Posterior vena cava (tissue), 2 donors: ENCODE measurements at regions not wholly inside any gene's neighbourhood (a gene's known extent, or its start where the extent isn't known, plus 50 kb on each side); places are given as distances from the start of the nearest gene placed in this dataset.

ENCODE experiments used
- DNase-seq: peaks from one replicate; pipeline ENCODE4 v3.0.0-alpha.2; 2020; ENCODE audit warnings: low spot score
- intact Hi-C, 2 donors: fragments of 100-400 bp; cut with DNase I; formaldehyde crosslinking; loops; one replicate each; pipeline versions ENCODE4 v1.14.1 to v1.14.2; 2022 to 2023
- donor health status: DM: yes; HTN: yes; CAD: no.
- donor health status: DM: yes; HTN: yes; CAD: no.

DNA sequence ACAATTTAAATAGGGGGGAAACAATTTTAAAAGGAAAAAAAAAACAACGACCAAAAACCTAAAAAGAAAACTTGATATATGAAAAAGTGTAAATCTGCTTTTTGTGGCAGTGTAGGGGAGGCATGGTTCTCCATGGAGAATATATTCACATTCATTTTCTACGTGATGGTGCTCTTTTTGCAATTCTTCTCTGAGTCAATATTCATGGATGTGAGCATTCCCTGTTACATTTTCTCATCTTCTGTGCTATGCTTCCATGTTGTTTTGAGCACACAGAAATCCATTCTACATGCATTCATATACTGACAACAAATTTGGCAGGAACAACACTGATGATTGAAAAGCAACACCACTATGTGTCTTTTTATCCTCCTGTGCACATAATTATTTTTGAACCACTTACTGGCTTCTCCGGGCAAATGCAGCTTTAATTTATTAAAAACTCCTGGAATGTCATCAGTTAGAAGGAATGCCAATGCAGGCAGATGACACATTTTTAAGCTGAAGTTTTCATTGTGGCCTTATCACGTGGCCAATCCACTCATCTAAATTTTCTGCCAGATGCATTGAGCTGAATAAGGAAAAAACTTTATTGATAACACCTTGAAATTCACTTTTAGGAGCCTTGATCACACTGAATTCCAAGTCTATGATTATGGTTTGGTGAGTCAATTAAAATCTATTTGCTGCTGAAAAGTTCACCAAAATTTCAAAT lies 590.6 kb downstream of the NUF2 start:
- intact Hi-C loops, result no loop called here
- DNase-seq, result no peak

GRCh38 chr1:163914785-163915413 lies 593.1 kb downstream of the NUF2 start:
- intact Hi-C loops, result no loop called here
- no peak for DNase-seq

- no peak for DNase-seq
- intact Hi-C loops, result no loop called here
These were observed 601.0 kb downstream of the NUF2 start for GRCh38 chr1:163922743-163923201.

- intact Hi-C loops, result no loop called here
These were observed 602.3 kb downstream of the NUF2 start for GRCh38 chr1:163924041-163924440.

DNA sequence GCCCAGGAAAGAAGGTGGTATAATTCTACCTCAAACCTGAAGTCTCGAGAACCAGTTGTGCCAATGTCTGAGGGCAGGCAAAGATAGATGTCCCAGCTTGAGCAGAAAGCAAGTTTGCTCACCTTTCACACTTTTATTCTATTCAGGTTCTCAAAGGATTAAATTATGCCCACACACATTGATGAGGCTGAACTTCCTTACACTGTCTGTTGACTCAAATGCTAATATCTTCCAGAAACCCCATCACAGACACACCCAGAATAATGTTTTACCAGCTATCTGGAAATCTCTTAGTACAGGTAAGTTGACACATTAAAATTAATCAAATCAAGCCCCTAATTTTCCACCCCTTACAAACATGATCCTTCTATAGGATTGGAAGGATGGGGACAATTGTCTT lies 605.7 kb downstream of the NUF2 start:
- intact Hi-C loops, result no loop called here
- no peak for DNase-seq

More at GRCh38 chr1:163924041-163924440, 602.3 kb downstream of the NUF2 start:
- DNase-seq, result no peak

- intact Hi-C loops, result no loop called here
- DNase-seq, result no peak
These were observed 606.3 kb downstream of the NUF2 start for GRCh38 chr1:163928069-163928468.

GRCh38 chr1:163928651-163929050 lies 606.9 kb downstream of the NUF2 start:
- intact Hi-C loops, result no loop called here
- DNase-seq, result no peak

GRCh38 chr1:163932901-163933300 lies 611.1 kb downstream of the NUF2 start:
- intact Hi-C loops, result no loop called here
- no peak for DNase-seq

DNA sequence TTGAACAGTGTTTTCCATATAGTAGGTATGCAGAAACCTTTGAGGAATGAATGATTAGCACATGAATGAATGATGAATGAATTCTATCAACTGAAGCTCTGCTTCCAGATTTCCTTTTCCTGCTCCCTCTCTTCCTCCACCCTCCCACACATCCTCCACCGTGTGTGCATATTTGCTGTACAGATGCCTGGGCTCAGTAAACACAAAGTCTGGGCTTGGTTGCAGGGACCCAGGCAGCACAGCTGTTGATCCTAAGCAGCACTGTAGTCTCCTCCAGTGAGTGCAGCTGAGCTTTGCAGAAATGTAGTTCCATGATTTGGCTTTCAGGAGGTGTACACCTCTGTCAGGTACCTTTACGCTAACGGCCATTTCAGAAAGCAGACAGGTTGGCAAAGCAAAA lies 611.7 kb downstream of the NUF2 start:
- intact Hi-C loops, result no loop called here
- no peak for DNase-seq

DNA sequence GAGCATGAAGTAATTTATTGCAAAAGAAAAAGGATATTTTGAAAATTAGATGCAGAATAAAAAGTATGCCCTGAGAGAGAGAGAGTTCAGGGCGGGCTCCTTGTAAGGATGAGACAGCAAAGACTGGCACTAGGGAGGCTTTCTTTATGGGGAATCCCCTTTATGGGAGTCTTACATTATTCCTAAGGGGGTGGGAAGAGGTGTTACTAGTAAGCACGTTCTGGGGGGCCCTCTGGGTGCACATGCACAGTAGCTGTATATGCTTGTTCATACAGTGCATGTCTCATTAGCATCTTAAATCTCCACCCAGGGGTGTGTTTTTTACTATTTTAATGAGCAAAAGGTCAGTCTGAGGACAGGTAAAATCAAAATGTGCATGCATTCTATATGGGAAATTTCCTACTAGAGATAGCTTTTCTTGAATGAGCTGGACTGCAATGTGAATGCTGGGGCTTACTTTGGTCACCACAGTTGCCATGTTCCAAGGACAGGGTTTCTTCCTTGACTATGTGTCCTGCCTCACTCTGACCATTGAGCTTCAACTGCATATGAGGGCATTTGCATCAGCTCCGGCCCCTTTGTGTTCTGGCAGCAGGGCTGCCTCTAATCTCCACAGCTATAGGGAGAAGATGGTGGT lies 614.1 kb downstream of the NUF2 start:
- intact Hi-C loops, result no loop called here
- no peak for DNase-seq

- DNase-seq, result no peak
- intact Hi-C loops, result no loop called here
These were observed 599.4 kb upstream of the PBX1 start for GRCh38 chr1:163959622-163960021.

DNA sequence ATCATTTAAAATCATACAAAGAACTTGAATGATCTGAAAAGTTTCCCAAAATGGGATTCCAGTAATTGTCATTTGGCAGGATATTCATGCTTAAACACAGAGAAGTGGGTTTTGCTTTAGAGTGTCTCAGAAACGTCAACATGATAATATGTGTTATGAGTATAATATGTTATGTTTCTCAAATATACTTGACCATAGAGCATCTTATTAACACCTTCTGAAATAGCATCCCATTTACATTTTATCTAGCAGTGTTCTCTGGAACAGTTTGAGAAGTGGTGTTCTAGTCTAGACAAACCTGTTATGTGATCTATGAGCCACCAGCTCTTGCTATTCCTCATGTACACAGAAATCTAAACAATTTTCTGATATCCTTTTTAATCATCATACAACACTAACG lies 588.8 kb upstream of the PBX1 start:
- intact Hi-C loops, result no loop called here

DNA sequence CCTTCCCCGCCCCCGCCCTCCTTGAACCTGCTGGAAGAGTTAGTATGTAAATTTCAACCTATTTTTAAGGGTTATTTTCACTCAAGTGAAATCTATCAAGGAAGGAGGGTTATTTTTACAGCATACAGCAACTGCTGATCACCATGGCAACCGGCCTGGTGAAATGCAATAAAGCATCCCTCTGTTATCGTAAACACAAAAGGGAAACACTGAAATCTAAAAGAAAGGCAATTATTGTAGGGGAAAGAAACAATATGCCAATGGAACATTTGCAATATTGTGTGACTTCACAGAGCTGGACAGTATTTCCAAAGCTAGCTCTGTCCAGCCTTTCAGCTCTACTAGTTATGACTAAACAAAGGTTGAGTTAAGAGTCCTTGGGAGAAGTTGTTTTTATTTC lies 588.3 kb upstream of the PBX1 start:
- DNase-seq, result no peak
- intact Hi-C loops, result no loop called here

More for the DNA sequence above, 588.8 kb upstream of the PBX1 start:
- DNase-seq, result no peak

- intact Hi-C loops, result no loop called here
- no peak for DNase-seq
These were observed 585.4 kb upstream of the PBX1 start for GRCh38 chr1:163973586-163973985.

DNA sequence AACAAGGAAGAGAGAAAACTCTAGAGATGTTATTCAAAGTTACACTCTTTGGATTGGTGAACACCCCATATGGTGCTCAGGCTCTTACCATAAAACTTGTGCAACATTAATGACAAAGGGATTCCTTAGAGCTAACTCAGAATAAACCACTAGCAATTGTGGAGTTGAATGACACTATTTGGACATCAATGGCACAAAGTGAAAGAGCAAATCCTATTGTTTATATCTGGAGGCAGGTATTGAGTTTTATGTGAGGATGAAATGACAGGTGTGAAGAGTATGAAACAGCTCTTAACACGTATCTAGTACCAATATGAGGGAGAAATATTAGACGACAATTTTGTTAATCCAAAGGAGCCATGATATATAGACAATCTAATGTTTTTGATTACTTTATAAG lies 584.9 kb upstream of the PBX1 start:
- intact Hi-C loops, result no loop called here
- DNase-seq, result no peak

- intact Hi-C loops, result no loop called here
- no peak for DNase-seq
These were observed 578.6 kb upstream of the PBX1 start for GRCh38 chr1:163980394-163980793.

- no peak for DNase-seq
- intact Hi-C loops, result no loop called here
These were observed 577.4 kb upstream of the PBX1 start for GRCh38 chr1:163981500-163982030.

GRCh38 chr1:163983097-163983496 lies 575.9 kb upstream of the PBX1 start:
- no peak for DNase-seq
- intact Hi-C loops, result no loop called here

GRCh38 chr1:163985700-163986099 lies 573.3 kb upstream of the PBX1 start:
- intact Hi-C loops, result no loop called here
- DNase-seq, result no peak

GRCh38 chr1:163999131-163999530 lies 559.9 kb upstream of the PBX1 start:
- DNase-seq, result no peak
- intact Hi-C loops, result loop anchor here in 1 of 2 donors (5.0 kb wide), 1 partner anchor 1888 kb away; no protein-coding TSS in a partner anchor
